Left renal cortex interstitium (tissue), 4 donors: ENCODE measurements at regions not wholly inside any gene's neighbourhood (a gene's known extent, or its start where the extent isn't known, plus 50 kb on each side); places are given as distances from the start of the nearest gene placed in this dataset.
"Not testable (repeated sequence)": the region's sequence is repeated elsewhere in the genome, so short reads cannot be mapped to it uniquely, and the experiment has no call there.

Experiments
- DNase-seq, 4 donors: peaks; one replicate each; pipeline ENCODE4 v3.0.0-alpha.2; 2013; ENCODE audit warnings: low read depth in 4 of 4, low spot score in 2 of 4, missing footprints in 1 of 4

DNA sequence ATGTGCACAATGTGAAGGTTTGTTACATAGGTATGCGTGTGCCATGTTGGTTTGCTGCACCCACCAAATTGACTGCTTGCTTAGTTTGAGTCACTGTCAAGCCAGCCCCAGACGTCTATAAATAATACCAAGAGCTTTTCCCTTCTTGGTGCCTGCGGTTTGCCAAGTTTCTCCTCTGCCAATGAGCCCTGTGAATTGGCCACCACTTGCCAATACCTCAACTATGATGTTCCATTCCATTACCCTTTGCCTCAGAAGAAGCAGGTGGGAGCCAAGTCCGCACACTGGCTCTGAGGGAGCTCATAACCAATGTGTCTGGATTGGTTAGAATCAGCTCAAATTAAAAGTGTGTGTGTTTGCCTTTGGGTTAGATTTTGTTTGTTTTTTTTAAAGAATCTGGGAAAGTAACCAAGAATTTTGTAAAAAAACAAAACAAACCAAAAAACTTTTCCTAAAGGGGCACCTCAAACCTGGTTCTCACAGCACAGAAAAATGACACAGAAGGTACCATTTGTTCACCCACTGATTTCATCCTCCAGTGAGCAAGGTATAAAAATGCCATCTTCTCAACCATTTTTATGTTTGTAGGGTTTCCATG lies 209.3 kb upstream of the PRNP start:
- no peak for DNase-seq

DNA sequence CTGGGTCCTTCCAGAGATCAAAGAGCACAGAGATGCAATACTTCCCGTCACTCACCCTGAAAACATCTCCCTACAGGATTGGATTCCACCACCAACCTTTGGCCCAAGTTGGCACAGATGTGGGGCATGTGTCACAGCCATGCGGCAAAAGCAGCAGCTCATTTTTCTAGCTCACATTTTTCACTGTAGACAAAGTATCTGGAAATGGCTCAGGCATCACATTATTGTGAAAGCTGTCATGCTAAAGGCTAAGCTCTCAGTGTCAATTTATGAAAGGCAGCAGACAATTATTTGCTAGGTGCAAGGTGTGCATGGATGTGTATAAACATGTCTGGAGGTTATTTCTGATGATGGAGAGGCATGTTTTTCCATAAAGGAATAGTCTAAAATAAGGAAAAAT lies 213.3 kb upstream of the PRNP start:
- DNase-seq = no peak

DNA sequence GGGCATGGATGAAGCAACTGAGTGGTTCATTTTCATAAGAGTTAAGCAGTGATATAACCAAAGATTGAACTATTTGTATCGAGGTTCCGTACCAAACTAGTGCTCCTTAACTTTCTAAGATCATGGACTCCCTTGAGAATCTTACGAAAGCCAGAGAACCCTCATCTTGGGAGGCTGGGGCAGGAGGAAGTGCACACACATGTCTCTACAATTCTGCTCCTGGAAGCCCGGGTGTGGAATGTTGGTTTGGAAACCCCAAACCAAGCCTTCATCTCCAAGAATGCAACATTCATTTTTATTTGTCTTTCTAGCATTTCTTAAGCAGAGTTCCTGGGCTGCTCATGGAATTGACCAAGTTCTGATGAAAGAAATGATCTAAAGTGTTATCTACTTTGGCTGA lies 215.0 kb upstream of the PRNP start:
- DNase-seq = no peak

DNA sequence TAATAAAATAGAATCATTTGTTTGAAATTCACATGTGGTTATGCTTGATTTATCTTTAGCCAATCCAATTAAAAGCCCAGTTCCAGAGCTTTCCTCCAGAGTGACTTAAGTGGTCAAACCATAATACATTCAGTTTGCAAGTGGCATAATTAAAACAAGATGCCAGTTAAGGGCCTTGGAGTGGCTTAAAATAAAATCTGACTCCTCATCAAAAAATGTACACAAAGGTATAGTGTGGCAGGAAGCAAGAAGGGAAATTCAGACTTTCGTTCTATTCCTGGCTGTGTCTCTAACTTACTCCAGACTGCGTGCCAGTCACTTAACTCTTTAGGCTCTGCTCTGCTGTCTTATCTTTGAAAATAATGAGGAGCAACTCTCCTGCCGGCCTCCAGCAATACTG lies 215.9 kb upstream of the PRNP start:
- no peak for DNase-seq

DNA sequence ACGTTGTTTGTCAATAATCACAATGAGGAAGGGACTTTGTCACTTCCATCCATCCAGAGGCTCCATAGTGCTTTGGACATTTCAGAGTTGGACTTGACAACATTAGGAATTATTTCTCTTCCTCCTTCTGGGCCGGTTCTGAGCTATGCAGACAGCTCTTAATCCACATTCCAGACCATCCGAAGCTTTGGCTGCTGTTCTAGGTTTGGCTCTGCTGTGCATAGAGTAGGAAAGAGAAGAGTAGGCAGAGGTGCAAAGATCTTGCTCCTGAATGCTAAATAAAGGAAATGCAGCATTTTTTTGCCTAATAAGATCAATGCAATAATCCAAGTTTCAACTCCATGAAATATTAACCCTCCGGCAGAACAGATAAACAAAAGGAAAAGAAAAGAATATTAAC lies 216.3 kb upstream of the PRNP start:
- DNase-seq = no peak

DNA sequence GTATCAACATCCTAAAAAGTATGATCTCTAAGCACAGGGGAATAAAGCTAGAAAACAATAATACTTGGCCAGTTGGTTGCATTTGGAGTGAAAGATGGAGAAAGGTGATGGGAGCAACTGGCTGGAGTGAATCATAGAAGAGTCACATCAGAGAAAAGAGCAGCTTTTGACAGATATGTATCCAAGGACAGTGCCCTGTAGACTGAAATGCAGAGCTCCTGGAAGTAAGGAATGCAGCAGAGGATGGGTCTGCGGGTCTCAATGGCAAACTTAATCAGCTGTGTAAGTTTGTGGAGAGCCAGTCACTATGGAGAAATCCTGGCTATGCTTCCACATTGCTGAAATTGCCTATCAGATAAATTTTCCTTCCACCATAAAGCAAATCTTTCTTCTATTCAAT lies 218.1 kb upstream of the PRNP start:
- no peak for DNase-seq

DNA sequence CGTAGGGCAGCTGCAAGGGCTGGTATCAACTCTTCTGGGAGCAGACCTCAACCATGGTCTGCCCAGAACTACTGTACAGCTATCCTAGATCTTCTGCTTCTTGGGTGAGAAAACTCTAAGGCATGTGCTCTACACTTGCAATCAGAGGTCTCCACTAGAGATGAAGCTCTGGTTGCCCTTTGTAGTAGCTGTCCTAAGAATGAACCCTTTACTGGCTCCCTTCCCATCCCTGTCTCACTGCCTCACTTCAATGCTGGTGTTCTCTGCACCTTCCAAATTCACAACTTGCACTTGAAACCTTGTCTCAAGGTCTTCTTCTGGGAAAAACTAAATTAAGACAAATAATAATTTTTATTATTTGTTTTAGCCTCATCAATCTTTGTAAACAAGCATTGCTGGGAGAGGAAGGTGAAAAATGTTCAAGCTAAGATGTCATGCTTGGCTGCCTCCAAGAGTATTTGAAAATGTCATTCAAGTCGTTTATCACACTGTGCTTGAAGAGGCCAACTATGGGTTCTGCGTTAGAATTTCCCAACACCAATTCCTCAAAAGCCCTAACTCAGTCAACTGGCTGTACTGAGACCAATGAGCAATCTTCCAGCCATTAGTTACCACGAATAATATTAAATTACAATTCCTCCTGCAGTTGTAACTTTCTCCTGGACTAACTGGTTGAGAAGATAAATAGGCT lies 216.9 kb upstream of the ADRA1D start:
- no peak for DNase-seq

DNA sequence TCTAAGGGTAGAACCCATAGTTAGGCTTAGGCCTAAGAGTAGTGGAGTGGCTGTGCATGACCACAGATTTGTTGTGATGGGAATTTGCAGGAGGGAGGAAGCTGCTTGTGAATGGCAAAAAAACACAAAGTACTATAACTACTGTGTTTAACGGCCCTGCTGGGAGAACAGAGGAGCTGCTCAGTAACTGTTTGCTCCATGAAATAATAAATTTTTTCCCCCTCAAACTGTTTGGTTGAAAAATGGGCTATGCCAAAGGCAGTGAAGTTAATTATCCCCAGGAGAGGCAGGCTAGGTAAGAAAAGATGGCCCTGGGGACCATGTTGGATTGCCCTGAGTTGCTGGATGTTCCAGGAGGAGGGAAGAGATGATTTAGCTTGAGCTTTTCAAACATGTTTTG lies 216.1 kb upstream of the ADRA1D start:
- DNase-seq = no peak

DNA sequence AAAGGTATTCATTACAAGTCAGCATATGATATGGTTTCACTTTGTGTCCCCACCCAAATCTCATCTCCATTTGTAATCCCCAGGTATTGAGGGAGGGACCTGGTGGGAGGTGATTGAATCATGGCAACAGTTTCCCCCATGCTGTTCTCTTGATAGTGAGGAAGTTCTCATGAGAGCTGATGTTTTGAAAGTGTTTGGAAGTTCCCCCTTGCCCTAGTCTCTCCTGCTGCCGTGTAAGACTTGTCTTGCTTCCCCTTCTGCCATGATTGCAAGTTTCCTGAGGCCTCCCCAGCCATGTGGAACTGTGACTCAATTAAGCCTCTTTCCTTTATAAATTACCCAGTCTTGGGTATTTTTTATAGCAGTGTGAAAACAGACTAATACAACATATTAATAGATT lies 213.7 kb upstream of the ADRA1D start:
- DNase-seq = not testable (repeated sequence)

DNA sequence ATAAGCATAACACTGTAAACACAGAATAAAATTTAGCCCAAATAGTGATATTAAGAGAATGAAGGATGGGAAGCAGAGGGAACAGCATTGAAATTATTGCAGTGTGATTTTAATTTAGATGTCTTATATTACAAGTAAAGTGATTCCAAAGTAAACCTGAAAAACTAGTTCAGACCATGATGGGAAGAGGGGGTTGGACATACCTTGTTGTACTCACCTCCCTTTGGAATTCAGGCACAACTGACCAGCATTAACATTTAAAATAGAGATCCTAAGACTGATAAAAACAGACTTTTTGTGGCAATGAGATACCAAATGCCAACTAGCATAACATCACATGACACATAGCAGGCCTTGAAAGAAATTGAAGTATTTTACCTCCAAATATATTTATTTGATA lies 210.0 kb upstream of the ADRA1D start:
- DNase-seq = no peak

DNA sequence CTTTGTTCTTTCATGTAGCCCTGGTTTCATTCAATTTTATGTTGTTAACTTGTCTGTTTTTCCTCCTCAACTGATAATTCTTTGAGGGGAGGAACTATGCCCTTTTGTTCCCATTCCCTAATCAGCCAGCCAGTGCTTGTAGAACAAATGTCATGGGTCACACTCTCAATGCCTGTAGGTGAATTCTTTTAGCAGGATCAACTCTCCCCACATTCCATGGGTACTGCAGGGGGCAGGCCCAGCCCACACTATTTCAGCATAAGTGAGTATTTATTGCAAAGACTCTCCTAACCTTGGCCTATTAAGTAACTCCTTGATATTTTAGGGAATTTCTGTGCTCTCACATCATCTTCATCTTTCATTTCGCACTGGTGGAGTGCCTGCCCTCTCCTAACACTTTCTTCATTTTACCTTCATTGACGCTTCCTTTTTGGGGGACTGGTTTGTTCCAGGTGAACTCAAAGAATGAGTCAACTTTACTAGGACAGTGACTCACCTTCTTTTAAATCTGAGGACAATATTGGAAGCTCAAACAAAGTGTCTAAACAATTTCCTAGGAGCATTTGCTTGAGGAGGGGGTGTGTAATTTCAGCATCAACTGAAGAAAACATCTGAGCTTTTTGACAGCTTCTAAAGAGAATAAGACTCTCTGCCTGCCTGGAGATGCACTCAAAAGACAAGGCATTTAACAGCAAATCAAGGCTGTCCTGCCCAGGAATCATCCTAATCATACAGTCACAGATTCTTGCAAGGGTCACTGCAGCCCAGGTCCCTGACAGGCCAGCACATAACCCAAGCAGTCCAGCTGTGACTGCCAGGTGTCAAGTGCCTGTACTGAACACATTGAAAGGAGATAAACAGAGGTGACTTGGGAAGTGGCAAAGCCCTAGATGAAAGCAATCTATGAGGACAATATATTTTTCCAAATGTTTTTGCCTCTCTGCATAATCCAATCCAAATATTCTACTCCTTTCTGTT lies 208.8 kb upstream of the ADRA1D start:
- no peak for DNase-seq

DNA sequence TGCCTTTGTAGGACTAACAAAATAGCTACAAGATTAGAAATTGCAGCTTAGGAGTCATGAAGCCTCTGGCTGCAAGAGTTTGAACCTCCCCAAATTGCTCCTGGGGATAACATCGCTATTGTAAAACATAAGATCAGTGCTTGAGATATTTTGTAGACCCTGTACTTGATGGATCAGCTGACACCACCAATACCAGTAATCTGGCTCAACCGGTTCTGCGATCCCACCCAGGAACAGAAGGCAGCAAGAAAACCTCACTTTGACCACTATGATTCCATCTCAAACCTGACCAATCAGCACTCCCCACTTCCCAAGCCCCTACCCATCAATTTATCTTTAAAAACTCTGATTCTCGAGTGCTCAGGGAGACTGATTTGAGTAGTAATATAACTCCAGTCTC lies 206.9 kb upstream of the ADRA1D start:
- DNase-seq = no peak

DNA sequence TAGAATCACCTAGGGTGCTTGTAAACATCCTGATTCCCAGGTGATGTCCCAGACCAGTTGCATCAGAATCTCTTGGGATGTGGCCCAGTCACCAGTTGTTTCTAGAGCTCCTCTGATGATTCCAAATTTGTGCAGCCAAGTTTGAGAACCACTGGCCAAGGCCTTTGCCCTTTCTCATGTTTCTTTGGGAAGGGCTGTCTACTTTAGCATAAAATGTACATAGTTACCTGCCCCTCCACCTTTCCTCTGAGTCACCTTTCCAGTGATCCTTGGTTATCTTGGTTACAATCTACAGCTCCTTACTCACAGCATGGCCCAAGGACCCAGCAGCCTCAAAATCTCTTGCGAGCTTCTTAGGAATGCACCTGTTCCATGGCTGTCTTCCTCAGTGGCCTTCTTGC lies 206.2 kb upstream of the ADRA1D start:
- DNase-seq = no peak

DNA sequence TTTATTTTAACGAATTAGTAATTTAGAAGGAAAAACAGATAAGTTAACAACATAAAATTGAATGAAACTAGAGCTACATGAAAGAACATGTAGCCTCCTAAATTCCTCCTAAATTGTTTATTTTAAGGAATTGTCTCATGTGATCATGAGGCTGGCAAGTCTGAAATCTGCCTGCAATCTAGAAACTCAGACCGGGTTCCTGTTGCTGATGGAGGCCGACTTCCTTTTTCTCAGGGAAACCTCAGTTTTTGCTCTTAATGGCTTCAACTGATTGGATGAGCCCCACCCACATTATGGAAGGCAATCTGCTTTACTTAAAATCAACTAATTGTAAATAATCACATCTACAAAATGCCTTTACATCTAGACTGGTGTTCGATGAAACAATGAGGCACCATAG lies 205.0 kb upstream of the ADRA1D start:
- no peak for DNase-seq

DNA sequence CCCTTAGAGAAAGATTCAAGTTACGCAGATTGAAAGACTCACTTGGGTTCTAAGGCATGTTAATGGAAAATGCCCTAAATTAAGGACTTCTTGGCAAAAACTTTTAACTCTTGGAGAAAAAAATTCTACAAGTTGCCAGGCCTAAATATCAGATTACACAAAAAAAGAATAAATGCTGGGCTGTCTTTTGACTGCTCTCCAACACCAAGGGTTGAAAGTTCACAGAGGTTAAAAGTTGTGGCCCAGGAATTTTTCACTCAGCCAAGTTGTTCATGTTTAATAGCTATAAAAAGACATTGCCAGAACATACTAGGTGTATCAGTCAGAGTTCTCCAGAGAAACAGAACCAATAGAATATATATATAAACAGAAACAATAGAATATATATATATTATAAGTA lies 204.3 kb upstream of the ADRA1D start:
- no peak for DNase-seq

DNA sequence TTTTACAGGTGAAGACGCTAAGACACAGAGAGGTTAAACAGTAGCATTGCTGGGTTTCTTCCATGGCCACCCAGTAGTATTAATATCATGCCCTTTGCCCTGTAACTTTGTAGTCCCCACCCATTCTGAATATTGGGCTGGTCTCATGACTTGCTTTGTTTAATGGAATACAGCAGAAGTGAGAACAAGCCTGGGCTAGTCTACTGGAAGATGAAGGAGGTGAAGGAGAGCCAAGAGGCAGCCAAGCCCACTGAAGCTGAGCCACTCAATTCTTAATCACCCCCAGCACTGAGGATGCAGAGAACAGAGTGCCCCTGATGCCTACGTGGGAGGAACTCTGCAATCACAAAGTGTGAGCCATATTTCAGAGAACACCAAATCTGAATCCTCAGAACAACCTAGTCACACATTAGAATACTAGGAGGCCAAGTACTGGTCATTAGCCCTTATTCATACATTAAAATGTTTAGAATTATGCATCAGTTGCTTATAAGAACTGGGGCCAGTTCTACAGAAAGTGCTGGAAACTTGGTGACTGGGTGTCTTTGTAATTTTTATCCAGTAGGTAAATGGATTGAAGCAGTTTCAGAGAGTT lies 202.5 kb upstream of the ADRA1D start:
- DNase-seq = no peak

DNA sequence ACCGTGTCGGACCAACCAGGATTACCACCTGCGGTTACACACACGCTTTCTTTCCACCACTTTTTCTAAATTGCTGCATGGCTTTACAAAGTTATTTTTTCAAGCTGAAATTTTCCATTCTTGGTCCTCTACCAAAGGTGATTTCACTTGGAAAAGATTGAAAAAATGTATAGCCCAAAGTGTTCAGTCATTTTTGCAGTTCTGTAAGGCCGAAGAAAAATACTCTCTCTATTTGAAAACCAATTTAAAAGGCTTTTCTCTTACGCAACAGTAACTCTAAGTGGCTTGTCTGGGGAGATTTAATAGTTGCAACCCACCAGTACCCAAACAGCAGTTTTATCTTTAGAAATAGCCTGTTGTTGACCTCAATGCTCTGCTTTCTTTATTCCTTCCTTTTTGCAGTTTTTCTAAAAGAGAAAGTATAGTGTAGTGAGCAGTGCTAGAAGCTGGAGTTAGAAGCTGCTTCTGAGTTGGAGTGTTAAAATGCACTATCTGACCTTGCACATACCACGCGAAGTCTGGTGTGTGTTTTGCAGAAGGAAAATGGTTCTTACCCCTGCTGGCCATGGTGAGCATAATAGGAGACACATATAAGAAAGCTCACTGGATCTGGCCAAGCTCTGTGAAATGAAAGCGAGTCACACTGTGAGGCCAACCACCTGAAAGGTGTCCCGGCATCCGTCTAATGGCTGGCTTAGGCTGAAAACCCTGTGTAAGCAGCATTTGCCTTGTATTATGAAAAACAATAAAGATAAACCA lies 201.0 kb upstream of the ADRA1D start:
- no peak for DNase-seq

DNA sequence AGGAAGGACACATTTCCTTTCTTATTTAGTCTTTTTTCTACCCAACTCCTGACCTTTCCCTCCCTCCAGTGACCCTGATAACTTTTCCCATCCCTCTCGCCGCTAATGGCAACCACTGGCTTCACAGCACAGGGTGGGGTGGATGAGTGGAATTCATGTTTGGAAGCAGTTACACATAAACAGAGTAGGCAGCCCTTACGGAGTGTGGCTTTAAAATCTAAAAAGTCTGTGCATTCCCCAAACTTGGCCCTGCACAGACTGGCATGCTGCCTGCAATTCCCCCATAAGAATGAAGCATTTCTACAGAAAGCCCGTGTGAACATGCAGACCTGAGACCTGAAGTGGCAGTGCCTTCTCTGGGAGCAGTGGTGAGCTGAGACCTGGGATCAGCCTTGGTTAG lies 196.7 kb upstream of the ADRA1D start:
- DNase-seq = no peak

DNA sequence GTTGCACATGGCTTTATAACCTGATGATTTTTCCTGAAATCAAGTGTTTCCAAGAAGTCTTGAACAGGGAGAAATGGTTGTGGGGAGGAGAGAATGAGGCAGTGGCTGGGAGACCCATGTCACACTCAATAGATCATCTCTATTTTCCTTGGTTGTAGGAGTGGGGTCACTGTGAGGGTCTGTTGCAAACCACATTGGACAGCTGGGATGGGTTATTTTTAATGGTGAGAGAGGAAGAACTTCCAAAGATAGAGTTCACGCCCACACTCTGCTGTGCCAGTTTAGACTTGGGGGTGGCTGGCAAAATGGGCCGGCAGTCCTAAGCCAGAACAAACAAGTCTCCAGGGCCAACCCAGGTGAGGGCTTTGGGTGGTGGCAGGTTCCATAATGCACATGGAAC lies 196.2 kb upstream of the ADRA1D start:
- DNase-seq = no peak

DNA sequence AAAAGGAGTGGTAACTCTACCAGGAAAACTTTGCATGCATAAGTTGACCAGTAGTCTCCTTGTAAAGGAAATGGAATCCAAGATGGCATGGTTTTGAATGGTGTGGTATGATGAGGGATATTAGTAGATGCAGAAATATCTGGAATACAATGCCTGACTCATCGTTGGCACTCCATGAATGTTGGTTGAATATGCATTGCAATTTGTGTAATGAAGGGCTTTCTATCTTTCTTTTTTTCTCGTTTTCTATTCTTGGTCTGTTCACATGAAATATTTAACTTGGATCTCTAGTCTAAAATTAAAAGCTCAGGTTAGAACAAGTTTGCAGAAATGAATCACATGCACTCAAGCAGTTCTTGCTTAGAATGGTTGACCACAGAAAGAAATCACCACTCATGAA lies 195.3 kb upstream of the ADRA1D start:
- no peak for DNase-seq

DNA sequence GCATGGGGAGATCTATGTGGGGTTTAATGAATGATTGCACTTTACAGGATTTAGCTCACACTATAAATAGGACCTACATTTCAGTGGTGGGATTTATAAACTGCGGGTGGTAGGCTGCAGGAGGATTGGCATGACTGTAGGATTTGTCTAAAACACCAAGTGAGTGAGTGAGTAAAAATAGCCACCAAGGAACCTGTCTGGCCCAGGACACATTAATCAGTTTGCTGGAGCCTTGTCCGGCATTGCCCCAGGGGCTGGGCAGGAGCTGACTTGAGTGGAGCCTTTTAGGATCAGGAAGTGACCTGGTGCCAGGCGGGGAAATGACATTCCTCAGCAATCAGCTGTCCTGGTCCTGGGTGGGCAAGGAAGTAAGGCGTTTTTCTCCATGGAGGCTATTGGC lies 193.9 kb upstream of the ADRA1D start:
- no peak for DNase-seq
